SU-DHL-6 (cell line): ENCODE measurements at regions not wholly inside any gene's neighbourhood (a gene's known extent, or its start where the extent isn't known, plus 50 kb on each side); places are given as distances from the start of the nearest gene placed in this dataset.
"Not testable (repeated sequence)": the region's sequence is repeated elsewhere in the genome, so short reads cannot be mapped to it uniquely, and the experiment has no call there.

ENCODE experiments used
- H2AFZ ChIP-seq: fragments of 200-600 bp; sonication (generic); 2 replicates; pipeline ENCODE4 v1.6.1; 2014; ENCODE audit warnings: low read depth, mild to moderate bottlenecking, moderate library complexity, mixed read lengths, antibody characterized with exemption, low read length; ENCODE audit not compliant: severe bottlenecking
- H3F3A ChIP-seq: fragments of 200-600 bp; shearing (Covaris generic); 2 replicates; pipeline ENCODE4 v1.6.0; 2016; ENCODE audit warnings: antibody characterized with exemption, mild to moderate bottlenecking; ENCODE audit not compliant: insufficient read depth
- H3K27ac ChIP-seq: fragments of 200-600 bp; sonication (generic); 2 replicates; pipeline ENCODE4 v1.5.1; 2016; ENCODE audit warnings: low read depth, mild to moderate bottlenecking, low read length, moderate library complexity, mixed read lengths
- H3K27me3 ChIP-seq: fragments of 200-600 bp; sonication (generic), shearing (Covaris generic); 2 replicates; pipeline ENCODE4 v1.6.0; 2014; ENCODE audit warnings: mild to moderate bottlenecking, low read length
- H3K36me3 ChIP-seq: fragments of 200-600 bp; sonication (generic); 2 replicates; pipeline ENCODE4 v1.6.1; 2014; ENCODE audit warnings: mild to moderate bottlenecking, low read length, mixed read lengths
- H3K4me2 ChIP-seq: fragments of 300-600, 200-600 bp; shearing (Covaris generic), sonication (generic); 2 replicates; pipeline ENCODE4 v1.6.0; 2014; ENCODE audit warnings: low read length, low read depth, mild to moderate bottlenecking; ENCODE audit not compliant: poor library complexity, severe bottlenecking
- H3K4me3 ChIP-seq: fragments of 200-600 bp; sonication (generic); 2 replicates; pipeline ENCODE4 v1.5.1; 2014; ENCODE audit warnings: antibody characterized with exemption, low read length, mild to moderate bottlenecking, mixed read lengths; ENCODE audit not compliant: insufficient read depth, poor library complexity, severe bottlenecking
- H3K79me2 ChIP-seq: fragments of 200-600 bp; sonication (generic); 2 replicates; pipeline ENCODE4 v1.6.1; 2014; ENCODE audit warnings: mild to moderate bottlenecking, low read length, moderate library complexity; ENCODE audit not compliant: insufficient read depth
- H3K9ac ChIP-seq: fragments of 200-600 bp; sonication (generic); 2 replicates; pipeline ENCODE4 v1.7.0; 2014; ENCODE audit warnings: mild to moderate bottlenecking, low read length
- H3K9me2 ChIP-seq: fragments of 200-600 bp; sonication (generic); replicated peaks from 2 replicates; pipeline ENCODE4 v1.6.1; 2014; ENCODE audit warnings: low read length; ENCODE audit not compliant: insufficient read depth
- H3K9me3 ChIP-seq: fragments of 200-600 bp; sonication (generic); 2 replicates; pipeline ENCODE4 v1.6.1; 2014; ENCODE audit warnings: low read length, mixed read lengths; ENCODE audit not compliant: insufficient read depth
- H4K20me1 ChIP-seq: fragments of 200-600 bp; sonication (generic); 2 replicates; pipeline ENCODE4 v1.6.1; 2014; ENCODE audit warnings: low read depth, mild to moderate bottlenecking, antibody characterized with exemption, low read length, moderate library complexity, mixed read lengths
- EZH2phosphoT487 ChIP-seq: fragments of 200-600 bp; sonication (generic), shearing (Covaris generic); conservative IDR thresholded peaks from 2 replicates; pipeline ENCODE4 v1.6.1; 2018; ENCODE audit warnings: mild to moderate bottlenecking, antibody characterized with exemption, low read length, moderate library complexity, mixed read lengths
- TF ChIP-seq, protein P1 (sequence below): fragments of 200-600 bp; sonication (generic); IDR thresholded peaks from one replicate; pipeline ENCODE4 v1.5.1; 2017; ENCODE audit warnings: antibody characterized with exemption, mild to moderate bottlenecking, low read length, moderate library complexity; ENCODE audit not compliant: insufficient read depth, poor library complexity, severe bottlenecking

DNA sequence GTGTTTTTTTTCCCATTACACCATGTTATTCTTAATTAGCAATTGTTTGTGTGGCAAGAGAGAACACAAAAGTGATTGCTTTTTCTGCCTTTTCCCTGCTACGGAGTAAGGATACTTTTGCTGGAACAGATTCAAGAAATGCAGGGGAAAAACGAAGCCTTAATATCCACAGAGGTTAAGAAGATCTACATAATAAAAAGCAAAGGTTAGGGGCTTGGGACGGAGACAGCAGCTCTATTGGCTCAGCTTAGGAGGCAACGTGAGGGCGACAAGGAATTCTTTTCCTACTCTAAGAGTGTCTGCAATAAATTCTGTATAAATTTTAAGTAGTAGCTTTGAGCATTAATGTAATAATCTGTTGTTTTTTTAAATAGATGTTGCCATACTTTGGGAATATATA lies 693.3 kb downstream of the DTWD2 start:
- Histone ChIP-seq H3K9me3 (no peaks in the 10 kb centered on the region), H3K4me3 (no peak overlapping the region), H3K27me3 (no peaks in the 10 kb centered on the region), H3K36me3 (no peaks in the 10 kb centered on the region), H3K9me2 (no peaks in the 10 kb centered on the region), H3K9ac (no peak overlapping the region), H4K20me1 (no peaks in the 10 kb centered on the region), H3K27ac (no peak overlapping the region), H3F3A (no peaks in the 10 kb centered on the region), H3K79me2 (no peaks in the 10 kb centered on the region), H3K4me2 (no peak overlapping the region), H2AFZ (no peak overlapping the region)
- TF ChIP-seq EZH2phosphoT487, result no peak
- TF ChIP-seq, protein P1, sequence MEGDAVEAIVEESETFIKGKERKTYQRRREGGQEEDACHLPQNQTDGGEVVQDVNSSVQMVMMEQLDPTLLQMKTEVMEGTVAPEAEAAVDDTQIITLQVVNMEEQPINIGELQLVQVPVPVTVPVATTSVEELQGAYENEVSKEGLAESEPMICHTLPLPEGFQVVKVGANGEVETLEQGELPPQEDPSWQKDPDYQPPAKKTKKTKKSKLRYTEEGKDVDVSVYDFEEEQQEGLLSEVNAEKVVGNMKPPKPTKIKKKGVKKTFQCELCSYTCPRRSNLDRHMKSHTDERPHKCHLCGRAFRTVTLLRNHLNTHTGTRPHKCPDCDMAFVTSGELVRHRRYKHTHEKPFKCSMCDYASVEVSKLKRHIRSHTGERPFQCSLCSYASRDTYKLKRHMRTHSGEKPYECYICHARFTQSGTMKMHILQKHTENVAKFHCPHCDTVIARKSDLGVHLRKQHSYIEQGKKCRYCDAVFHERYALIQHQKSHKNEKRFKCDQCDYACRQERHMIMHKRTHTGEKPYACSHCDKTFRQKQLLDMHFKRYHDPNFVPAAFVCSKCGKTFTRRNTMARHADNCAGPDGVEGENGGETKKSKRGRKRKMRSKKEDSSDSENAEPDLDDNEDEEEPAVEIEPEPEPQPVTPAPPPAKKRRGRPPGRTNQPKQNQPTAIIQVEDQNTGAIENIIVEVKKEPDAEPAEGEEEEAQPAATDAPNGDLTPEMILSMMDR, result no peak

DNA sequence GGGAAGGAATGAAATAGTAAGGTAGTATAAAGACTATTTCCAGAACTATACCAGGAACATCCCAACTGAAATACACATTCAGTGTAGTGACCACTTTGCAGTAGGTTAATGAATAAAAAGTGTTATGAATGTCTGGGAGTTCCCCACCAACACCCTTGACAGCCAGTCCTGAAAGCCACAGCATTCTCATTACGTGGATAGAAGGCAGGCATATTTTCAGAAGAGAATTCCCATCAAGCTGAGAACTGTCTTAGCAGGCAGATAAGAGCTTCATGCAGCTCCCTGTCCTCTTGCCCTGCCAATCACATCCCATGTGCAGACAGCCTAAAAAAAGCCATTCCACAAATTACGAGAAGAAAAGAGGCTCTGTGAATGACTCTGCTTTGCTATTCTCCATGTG lies 695.0 kb downstream of the DTWD2 start:
- Histone ChIP-seq H3K79me2 (no peaks in the 10 kb centered on the region), H3K36me3 (no peaks in the 10 kb centered on the region), H3F3A (no peaks in the 10 kb centered on the region), H2AFZ (no peak overlapping the region), H3K27ac (no peak overlapping the region), H3K9me3 (no peaks in the 10 kb centered on the region), H3K27me3 (no peaks in the 10 kb centered on the region), H3K4me3 (no peak overlapping the region), H3K4me2 (no peak overlapping the region), H3K9ac (no peak overlapping the region), H3K9me2 (no peaks in the 10 kb centered on the region), H4K20me1 (no peaks in the 10 kb centered on the region)
- TF ChIP-seq EZH2phosphoT487, result no peak

DNA sequence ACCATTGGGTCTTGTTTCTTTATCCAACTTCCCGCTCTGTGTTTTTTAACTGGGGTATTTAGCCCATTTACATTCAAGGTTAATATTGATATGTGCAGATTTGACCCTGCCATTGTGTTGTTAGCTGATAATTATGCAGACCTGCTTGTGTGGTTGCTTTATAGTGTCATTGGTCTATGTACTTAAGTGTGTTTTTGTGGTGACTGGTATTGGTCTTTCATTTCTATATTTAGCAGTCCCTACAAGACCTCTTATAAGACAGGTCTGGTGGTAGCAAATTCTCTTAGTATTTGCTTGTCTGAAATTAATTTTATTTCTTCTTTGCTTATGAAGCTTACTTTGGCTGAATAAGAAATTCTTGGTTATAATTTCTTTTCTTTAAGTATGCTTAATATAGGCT lies 698.1 kb downstream of the DTWD2 start:
- TF ChIP-seq EZH2phosphoT487, result no peak
- TF ChIP-seq, protein P1, result no peak
- H3K27ac ChIP-seq, result no peak overlapping the region
- H3K9me2 ChIP-seq, result no peaks in the 10 kb centered on the region
- H3F3A ChIP-seq, result no peaks in the 10 kb centered on the region
- no peak overlapping the region for H3K4me2 ChIP-seq
- no peak overlapping the region for H3K4me3 ChIP-seq
- H4K20me1 ChIP-seq, result no peaks in the 10 kb centered on the region
- H3K9ac ChIP-seq, result no peak overlapping the region
- H3K36me3 ChIP-seq, result no peaks in the 10 kb centered on the region
- H3K9me3 ChIP-seq, result no peaks in the 10 kb centered on the region
- H3K27me3 ChIP-seq, result no peaks in the 10 kb centered on the region
- no peak overlapping the region for H2AFZ ChIP-seq
- no peaks in the 10 kb centered on the region for H3K79me2 ChIP-seq

DNA sequence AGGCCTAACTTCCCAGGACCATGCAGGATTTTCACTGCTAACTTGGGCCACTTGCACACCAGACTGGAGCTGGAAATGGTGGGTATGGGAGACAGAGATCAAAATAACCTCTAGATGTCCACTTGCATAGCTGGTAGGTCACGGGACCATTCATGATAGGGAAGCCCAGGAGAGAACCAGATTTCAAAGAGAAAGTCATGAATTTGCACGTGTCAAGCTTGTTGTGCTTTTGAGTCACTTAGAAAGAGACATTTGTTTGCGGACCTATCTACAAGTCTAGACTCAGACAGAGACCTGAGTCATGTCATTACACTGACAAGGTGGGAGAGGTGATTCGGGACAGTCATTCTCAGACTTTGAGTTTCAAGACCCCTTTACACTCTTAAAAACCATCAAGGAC lies 704.1 kb downstream of the DTWD2 start:
- H3K4me3 ChIP-seq, H3K36me3 ChIP-seq: not testable (repeated sequence)

DNA sequence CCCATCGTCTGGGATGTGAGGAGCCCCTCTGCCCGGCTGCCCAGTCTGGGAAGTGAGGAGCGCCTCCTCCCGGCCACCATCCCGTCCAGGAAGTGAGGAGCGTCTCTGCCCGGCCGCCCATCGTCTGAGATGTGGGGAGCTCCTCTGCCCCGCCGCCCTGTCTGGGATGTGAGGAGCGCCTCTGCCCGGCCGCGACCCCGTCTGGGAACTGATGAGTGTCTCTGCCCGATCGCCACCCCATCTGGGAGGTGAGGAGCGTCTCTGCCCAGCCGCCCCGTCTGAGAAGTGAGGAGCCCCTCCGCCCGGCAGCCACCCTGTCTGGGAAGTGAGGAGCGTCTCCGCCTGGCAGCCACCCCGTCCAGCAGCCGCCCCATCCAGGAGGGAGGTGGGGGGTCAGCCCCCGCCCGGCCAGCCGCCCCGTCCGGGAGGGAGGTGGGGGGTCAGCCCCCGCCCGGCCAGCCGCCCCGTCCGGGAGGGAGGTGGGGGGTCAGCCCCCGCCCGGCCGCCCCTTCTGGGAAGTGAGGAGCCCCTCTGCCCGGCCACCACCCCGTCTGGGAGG lies 705.8 kb downstream of the DTWD2 start:
- H3K36me3 ChIP-seq, H3K27ac ChIP-seq, H3K9ac ChIP-seq, H3K9me2 ChIP-seq, H3K9me3 ChIP-seq, H3K27me3 ChIP-seq, H3K79me2 ChIP-seq, H3K4me2 ChIP-seq, H4K20me1 ChIP-seq, H2AFZ ChIP-seq, H3K4me3 ChIP-seq, H3F3A ChIP-seq: not testable (repeated sequence)

More for the DNA sequence above, 704.1 kb downstream of the DTWD2 start:
- H3K79me2 ChIP-seq, H3K9ac ChIP-seq, H3K27me3 ChIP-seq, H3F3A ChIP-seq, H3K27ac ChIP-seq, H3K9me2 ChIP-seq, H2AFZ ChIP-seq, H3K9me3 ChIP-seq, H4K20me1 ChIP-seq, H3K4me2 ChIP-seq: not testable (repeated sequence)
